Activated naive CD8-positive, alpha-beta T cell treated with anti-CD3 and anti-CD28 coated beads for 36 hours (primary cell): ENCODE measurements at regions not wholly inside any gene's neighbourhood (a gene's known extent, or its start where the extent isn't known, plus 50 kb on each side); places are given as distances from the start of the nearest gene placed in this dataset.

Experiments
- DNase-seq: peaks from one replicate; pipeline ENCODE4 v3.0.0; 2021
- H3K27ac Mint-ChIP-seq: one replicate; pipeline ENCODE4 v1.8.0; 2022; ENCODE audit warnings: mild to moderate bottlenecking, moderate library complexity, mixed read lengths
- H3K27me3 Mint-ChIP-seq: one replicate; pipeline ENCODE4 v1.8.0; 2022; ENCODE audit warnings: mild to moderate bottlenecking, mixed read lengths
- H3K36me3 Mint-ChIP-seq: one replicate; pipeline ENCODE4 v1.8.0; 2021; ENCODE audit warnings: mild to moderate bottlenecking, mixed read lengths
- H3K4me1 Mint-ChIP-seq: one replicate; pipeline ENCODE4 v1.8.0; 2021; ENCODE audit warnings: mixed read lengths
- H3K4me3 Mint-ChIP-seq: one replicate; pipeline ENCODE4 v1.8.0; 2022; ENCODE audit warnings: mild to moderate bottlenecking, moderate library complexity, mixed read lengths
- H3K9me3 Mint-ChIP-seq: one replicate; pipeline ENCODE4 v1.8.0; 2022; ENCODE audit warnings: mixed read lengths

DNA sequence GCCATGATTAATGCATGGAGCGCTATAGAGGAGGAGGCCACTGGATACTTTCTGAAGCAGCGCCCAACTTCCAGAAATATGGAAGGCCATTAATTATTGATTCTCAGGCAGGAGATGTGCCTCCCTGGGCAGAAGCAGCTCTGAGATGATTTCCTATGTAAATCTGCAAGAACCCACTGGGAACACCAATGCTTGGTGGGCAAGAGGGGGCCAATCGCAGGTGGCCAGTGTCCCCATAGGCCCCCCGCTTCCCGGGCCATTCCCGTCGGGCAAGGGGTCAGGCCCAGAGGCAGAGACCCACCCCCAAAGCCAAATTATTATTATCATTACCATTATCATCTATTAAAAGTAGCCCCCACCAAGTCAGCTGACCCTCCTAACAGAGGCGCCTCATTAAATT lies 288.0 kb upstream of the TLE3 start:
- Mint-ChIP-seq H3K27ac (no peak overlapping the region), H3K9me3 (no peaks in the 10 kb centered on the region)

DNA sequence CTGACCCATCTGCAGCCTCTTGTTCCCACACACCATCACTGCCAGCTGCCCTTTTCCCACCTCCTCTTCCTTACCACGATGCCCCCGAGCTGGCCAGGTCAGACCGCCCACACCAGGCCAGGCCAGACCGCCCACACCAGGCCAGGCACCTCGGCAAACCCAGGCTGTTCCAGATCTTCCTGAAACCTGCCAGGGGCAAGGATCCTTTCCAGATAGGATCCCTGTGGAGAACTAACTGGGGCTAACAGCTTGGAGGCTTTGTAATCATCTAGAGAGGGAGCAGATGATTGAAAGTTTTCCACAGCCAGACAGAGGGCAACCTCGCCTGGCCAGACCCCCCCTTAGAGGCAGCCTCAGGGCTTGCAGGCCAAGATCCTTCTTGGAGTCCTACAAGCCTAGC lies 287.3 kb upstream of the TLE3 start:
- H3K27me3 Mint-ChIP-seq = no peaks in the 10 kb centered on the region
- H3K36me3 Mint-ChIP-seq = no peaks in the 10 kb centered on the region
- no peak for DNase-seq
- no peak overlapping the region for H3K27ac Mint-ChIP-seq
- H3K4me3 Mint-ChIP-seq = no peak overlapping the region
- no peaks in the 10 kb centered on the region for H3K4me1 Mint-ChIP-seq
- H3K9me3 Mint-ChIP-seq = no peaks in the 10 kb centered on the region

More for the DNA sequence above, 288.0 kb upstream of the TLE3 start:
- Mint-ChIP-seq H3K27me3 (no peaks in the 10 kb centered on the region), H3K4me1 (no peaks in the 10 kb centered on the region), H3K4me3 (no peak overlapping the region), H3K36me3 (no peaks in the 10 kb centered on the region)
- no peak for DNase-seq

DNA sequence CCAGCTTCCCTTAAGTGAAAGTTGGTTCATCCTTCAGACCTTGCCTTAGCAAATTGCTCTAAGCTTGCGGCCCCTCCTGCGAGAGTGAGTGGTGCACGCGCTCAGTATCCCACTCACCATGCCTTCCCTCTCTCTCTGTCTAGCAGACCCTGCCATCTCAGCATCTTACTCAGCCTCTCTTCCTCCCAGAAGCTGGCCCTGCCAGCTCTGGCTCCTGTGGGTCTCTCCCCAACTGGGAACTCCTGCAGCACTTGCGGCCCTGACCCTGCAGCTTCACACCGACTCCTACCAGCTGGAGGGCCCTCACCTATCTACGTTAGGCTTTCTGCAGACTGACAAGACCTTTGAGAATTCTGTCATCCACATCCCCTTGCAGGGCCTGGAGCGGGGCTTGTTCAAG lies 286.1 kb upstream of the TLE3 start:
- no peak for DNase-seq
- H3K36me3 Mint-ChIP-seq = no peaks in the 10 kb centered on the region
- H3K4me1 Mint-ChIP-seq = no peaks in the 10 kb centered on the region
- H3K4me3 Mint-ChIP-seq = no peak overlapping the region
- H3K27me3 Mint-ChIP-seq = no peaks in the 10 kb centered on the region
- H3K27ac Mint-ChIP-seq = no peak overlapping the region
- H3K9me3 Mint-ChIP-seq = no peaks in the 10 kb centered on the region

DNA sequence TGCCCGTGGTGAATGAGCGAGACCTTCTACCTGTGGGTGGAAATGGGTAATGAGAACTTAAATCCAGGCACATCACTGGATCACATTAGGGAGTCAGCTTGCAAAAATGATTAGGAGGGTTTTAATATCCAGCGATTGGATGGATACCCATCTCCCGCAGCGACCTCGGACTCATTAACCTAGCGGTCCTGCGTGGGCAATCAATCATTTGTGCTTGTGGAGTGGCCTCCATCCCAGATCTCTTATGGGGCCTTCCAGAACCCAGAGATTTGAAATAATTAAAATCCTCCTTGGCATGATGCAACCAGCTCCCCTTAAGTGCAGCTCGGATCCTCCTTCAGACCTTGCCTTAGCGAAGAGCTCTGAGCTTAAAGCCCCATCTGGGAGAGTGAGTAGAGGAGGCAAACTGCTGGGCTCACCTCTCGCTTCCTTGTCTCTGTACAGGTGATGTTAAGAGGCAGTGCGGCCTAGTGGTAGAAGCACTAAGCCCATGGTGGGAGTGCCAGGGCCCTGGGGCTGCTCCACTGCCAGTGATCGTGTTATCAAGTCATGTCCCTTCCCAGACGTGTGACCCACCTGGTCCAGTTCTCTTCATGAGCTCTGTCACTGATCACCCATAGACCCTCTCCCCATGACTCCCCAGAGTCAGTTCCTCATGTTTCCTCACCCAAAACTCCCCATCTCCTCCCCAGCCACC lies 285.2 kb upstream of the TLE3 start:
- H3K27me3 Mint-ChIP-seq = no peaks in the 10 kb centered on the region
- no peak overlapping the region for H3K27ac Mint-ChIP-seq
- no peak for DNase-seq
- H3K36me3 Mint-ChIP-seq = no peaks in the 10 kb centered on the region
- no peak overlapping the region for H3K4me3 Mint-ChIP-seq
- H3K9me3 Mint-ChIP-seq = no peaks in the 10 kb centered on the region
- H3K4me1 Mint-ChIP-seq = no peaks in the 10 kb centered on the region

DNA sequence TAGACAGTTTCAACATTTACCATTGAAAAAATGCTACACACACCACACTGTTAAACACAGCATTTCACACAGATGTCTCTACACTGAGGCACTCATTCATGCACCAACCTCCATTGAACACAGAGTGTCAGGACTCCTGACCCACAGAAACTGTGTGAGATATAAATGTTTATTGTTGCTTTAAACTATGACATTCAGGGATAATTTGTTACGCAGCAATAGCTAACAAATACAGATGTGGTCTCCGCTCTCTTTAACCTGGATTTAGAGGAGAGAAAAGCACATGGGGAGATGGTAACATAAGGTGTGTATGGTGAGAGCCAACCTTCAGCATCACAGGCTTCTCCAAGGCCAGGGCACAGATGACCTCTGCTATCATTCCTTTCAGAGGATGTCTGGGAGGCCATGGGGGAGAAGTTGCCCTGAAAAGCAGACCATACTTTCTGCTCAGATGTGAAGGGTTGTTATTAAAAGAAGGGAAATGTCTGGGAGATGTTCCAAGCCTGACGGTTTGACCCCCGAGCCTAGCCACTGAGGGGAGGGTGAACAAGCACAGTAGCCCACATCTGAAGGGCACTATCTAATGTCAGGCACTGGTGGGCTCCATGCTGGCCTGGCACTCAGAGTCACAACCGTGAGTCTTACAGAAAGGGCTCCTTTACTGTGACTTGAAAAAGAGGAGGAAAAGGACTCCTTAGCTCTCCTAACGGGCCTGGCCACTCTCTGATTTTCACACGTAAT lies 284.5 kb upstream of the TLE3 start:
- H3K27me3 Mint-ChIP-seq = no peaks in the 10 kb centered on the region

DNA sequence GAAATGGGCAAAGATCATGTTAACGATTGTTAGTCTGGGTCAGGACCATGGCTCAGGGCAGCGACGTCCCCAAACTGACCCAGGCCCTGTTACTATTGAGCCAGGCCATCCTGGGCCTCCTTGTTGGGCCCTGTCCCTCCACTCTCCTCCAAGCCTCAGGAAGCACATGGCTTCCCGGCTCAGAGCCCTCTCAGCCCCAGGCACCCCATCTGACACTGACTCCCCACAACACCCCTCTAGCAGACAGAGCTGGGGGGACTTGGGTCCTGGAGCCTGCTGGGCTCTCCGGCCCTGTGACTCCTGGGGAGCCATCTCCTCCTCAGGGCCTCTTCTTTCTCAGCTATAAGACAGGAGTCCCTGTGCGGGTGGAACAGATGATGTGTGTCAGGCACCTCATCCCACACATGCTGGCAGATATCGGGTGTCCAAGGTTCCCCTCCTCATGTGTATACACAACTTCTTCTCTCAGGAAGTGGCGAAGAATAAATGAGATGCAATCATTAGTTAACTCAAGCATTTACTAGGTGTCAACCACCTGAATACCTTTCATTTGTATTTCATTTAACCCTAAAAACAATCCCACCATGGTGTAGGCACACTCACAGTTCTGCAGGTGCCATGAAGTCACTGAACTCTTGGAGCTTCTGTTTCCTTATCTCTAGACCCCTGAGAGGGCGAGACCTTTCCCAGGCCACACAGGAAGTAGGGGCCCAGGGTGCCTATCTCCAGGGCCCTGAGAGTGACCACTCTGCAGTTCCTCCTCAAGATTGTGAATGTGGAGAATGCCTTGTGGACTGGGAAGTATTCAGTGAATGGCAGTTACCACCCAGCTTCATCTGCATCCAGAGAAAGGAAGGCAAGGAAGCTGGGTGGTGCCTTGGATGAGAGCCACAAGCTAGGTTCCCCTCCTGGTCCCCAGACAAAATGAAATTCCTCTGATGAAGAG lies 282.5 kb upstream of the TLE3 start:
- Mint-ChIP-seq H3K36me3 (no peaks in the 10 kb centered on the region), H3K27ac (no peak overlapping the region), H3K27me3 (peaks cover 12% of the 10 kb centered on the region), H3K4me3 (no peak overlapping the region), H3K4me1 (no peaks in the 10 kb centered on the region), H3K9me3 (no peaks in the 10 kb centered on the region)
- DNase-seq = no peak

More for the DNA sequence above, 284.5 kb upstream of the TLE3 start:
- Mint-ChIP-seq H3K27ac (no peak overlapping the region), H3K4me1 (no peaks in the 10 kb centered on the region), H3K4me3 (no peak overlapping the region), H3K9me3 (no peaks in the 10 kb centered on the region), H3K36me3 (no peaks in the 10 kb centered on the region)
- no peak for DNase-seq

DNA sequence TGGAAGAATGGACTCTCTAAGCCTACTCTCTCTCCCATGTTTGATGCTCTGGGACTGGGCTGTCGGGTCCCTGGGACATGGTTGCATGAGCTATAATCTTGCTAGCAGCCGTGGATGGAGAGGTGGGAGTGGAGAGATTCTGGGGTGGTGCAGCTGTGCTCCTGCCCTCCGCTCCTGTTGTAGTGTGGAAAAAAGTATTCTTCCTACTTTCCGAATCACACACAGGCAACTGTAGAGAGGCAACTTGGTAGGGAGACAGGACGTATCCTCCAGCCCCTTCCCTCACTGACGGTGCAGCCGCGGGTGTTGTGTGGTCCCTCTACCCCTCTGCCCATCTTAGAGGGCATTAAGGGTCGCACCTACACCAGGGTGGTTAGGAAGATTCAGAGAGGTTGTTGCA lies 281.4 kb upstream of the TLE3 start:
- H3K27ac Mint-ChIP-seq = no peak overlapping the region
- DNase-seq = no peak
- no peaks in the 10 kb centered on the region for H3K4me1 Mint-ChIP-seq
- H3K4me3 Mint-ChIP-seq = no peak overlapping the region
- H3K9me3 Mint-ChIP-seq = no peaks in the 10 kb centered on the region
- no peaks in the 10 kb centered on the region for H3K36me3 Mint-ChIP-seq
- peaks cover 12% of the 10 kb centered on the region for H3K27me3 Mint-ChIP-seq

DNA sequence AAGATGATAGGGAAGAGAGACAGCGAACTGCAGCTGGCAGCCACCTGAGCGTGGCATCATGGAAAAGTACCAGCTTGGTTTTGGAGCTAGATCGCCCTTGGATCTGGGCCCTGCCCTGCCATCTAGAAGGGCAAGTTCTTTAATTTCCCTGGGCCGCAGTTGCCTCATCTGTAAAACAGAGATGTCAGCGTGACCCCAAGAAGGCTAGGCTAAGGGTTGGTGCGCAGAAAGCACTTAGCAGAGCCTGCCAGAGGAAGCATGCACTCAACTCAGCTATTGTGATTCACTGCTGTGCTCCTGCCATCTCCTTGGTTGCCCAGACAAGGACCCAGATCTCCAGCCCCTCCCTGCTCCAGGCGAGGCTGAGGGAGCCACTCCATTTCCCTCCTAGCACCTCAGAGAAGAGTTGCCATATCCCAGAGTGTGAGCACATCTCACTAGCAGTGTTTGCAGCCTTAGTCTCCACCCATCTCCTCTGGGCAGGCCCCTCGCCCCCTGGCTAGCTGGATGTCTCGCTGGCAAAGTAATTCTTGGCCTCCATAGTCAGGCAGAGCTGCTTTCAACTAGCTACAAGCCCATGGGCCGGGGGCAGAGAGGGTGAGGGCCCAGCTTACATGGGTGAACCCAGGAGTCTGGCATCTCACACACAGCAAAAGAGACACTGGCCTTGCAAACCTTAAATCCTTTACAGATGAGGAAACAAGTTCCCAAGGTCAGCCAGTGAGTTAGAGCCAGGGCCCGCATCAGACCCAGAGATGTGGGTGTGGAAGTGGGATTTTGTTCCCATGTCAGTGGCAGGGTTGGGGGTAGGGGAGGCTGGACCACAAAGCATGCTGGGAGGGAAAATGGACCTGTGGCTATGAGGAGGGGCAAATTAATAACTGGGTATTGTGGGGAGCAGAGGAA lies 280.7 kb upstream of the TLE3 start:
- H3K27ac Mint-ChIP-seq = no peak overlapping the region
- no peaks in the 10 kb centered on the region for H3K36me3 Mint-ChIP-seq
- H3K9me3 Mint-ChIP-seq = no peaks in the 10 kb centered on the region
- no peak for DNase-seq
- H3K4me1 Mint-ChIP-seq = no peaks in the 10 kb centered on the region
- H3K4me3 Mint-ChIP-seq = no peak overlapping the region
- H3K27me3 Mint-ChIP-seq = peaks cover 12% of the 10 kb centered on the region

DNA sequence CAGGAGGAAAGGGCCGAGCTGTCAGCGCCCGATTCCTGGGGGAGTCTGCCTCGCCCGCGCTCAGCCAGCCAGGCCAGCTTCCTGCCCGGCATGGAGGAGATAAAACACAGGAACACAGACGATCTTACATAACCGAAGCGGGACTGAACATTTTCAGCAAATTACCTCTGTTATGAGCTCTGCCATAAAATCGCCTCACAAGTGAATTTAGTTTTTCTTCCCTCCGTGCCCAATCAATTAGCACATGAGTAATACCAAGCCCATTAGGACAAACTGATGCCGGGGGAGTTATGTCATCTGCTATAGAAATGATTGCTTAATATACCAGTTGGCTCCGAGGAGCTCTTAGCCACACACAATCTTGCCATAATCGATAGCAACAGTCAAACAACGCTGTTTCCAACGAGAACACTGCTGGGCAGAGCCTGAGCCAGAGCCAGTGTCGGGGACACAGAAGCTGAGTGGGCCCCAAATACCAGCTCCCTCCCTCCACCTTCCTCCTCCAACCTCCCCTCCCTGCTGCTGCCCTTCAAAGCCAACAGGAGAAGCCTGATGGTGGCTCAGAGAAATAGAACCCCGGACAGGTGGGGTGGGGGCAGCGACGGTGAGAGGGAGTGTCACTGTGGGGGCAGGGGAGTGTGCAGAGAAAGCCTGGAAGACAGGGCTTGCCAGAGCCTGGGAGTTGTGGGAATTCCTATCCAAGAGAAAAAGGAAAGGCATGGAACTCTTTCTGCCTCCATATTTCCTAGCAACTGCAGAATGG lies 279.4 kb upstream of the TLE3 start:
- Mint-ChIP-seq H3K27ac (no peak overlapping the region), H3K4me3 (no peak overlapping the region), H3K36me3 (no peaks in the 10 kb centered on the region), H3K27me3 (peaks cover 12% of the 10 kb centered on the region), H3K9me3 (no peaks in the 10 kb centered on the region), H3K4me1 (no peaks in the 10 kb centered on the region)
- no peak for DNase-seq

DNA sequence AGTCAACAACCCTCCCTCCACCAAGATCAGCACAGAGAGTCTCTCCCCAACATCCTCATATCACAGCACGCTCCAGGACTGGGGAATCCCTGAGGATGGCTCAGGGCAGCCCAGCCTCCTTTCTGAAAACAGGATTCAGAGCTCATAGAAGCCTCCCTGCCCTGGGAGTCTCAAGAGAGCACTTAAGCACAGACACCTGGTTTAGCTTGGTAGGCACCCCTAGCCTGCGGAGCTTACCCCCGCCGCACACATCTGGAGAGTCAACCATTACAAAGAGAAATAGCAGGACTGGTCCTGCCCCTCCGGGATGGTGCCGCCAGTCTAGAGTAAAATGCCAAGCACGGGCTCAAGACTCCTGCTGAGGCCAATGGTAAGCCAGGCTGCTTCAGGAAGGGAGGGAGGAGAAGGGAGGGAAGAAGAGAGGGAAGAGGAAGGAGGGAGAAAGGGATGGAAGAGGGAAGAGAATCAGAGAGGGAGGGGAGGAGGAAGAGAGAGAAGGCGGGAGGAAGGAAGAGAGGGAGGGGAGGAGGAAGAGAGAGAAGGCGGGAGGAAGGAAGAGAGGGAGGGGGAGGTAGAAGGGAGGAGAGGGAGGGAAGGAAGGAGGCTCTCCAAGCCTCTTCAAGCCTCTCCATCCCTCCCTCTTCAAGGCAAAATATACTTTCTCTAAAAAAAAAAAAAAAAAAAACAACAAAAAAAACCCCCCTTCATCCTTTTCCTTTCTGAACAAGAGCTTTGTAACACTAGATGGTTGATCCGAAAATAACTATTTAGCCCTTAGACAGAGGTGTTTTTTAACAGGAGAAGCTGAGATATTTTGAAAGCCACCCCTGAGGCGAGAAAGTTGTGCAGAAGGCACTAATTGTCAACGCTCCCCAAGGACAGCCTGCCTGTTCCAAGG lies 278.6 kb upstream of the TLE3 start:
- no peaks in the 10 kb centered on the region for H3K36me3 Mint-ChIP-seq
- H3K27me3 Mint-ChIP-seq = peaks cover 12% of the 10 kb centered on the region

DNA sequence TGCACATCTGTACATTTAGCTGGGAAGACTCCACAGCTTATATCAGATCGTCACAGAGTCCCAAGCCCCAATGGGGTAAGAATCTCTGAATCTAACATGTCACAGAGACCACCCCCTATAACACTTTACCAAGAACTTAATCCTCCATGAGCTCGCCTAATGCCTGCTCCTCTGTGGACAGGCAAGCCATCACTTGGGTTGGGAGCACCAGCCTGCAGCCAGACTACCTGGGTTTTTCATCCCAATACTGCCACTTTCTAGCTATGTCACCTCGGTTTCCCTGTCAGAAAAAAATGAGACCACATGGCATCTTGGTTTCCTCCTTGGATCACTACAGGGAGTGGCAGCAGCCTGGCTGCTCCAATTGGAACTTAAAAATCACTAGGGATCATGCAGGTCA lies 277.9 kb upstream of the TLE3 start:
- H3K9me3 Mint-ChIP-seq = no peaks in the 10 kb centered on the region

More for the DNA sequence above, 278.6 kb upstream of the TLE3 start:
- no peak overlapping the region for H3K4me3 Mint-ChIP-seq
- DNase-seq = no peak
- no peaks in the 10 kb centered on the region for H3K9me3 Mint-ChIP-seq
- no peak overlapping the region for H3K27ac Mint-ChIP-seq
- H3K4me1 Mint-ChIP-seq = no peaks in the 10 kb centered on the region

DNA sequence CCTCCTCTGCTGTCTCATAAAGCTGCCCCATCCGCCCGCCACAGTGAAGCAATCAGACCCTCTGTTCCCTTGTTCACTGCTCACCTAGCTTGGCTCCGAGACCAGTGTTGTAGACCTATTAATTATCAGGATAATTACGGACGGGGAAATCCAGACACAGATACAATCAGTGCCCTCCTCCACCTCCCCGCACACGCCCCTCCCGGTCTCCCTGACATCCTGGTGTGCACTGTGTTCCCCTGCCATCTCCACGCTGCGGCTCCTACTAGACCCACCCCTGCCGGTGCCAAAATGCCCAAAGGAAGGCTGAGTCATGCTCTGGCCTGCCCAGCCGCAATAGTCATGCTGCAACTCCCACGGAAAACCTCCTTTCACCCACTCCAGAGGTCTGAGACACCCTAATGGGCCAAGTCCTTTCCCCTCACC lies 277.3 kb upstream of the TLE3 start:
- Mint-ChIP-seq H3K4me3 (no peak overlapping the region), H3K27ac (no peak overlapping the region), H3K9me3 (no peaks in the 10 kb centered on the region), H3K4me1 (no peaks in the 10 kb centered on the region), H3K36me3 (peaks cover 1% of the 10 kb centered on the region), H3K27me3 (peaks cover 22% of the 10 kb centered on the region)
- no peak for DNase-seq

More for the DNA sequence above, 277.9 kb upstream of the TLE3 start:
- no peak overlapping the region for H3K27ac Mint-ChIP-seq
- H3K36me3 Mint-ChIP-seq = peaks cover 1% of the 10 kb centered on the region
- DNase-seq = no peak
- H3K27me3 Mint-ChIP-seq = peaks cover 18% of the 10 kb centered on the region
- H3K4me3 Mint-ChIP-seq = no peak overlapping the region
- no peaks in the 10 kb centered on the region for H3K4me1 Mint-ChIP-seq

DNA sequence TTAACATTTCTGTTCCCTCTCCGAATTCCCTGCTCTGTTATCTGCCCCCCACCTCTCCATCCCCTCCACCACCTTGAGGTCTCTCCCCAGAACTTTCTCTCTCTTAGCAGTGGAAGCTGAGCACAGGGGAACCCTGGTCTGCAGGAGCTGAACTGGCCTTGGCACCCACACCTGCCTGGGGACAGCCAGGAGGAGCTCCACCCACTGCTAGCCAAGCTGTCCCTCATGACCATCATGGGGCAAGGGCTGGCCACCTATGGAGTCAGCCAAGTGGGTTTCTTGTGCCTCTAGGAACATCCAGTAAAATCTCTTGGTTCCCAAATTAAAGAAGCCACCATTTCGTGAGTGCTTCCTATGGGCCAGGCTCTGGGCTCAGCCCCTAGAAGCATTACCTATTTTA lies 276.4 kb upstream of the TLE3 start:
- Mint-ChIP-seq H3K4me1 (no peaks in the 10 kb centered on the region), H3K27ac (no peak overlapping the region), H3K4me3 (no peak overlapping the region), H3K27me3 (peaks cover 22% of the 10 kb centered on the region), H3K9me3 (no peaks in the 10 kb centered on the region), H3K36me3 (peaks cover 1% of the 10 kb centered on the region)
- DNase-seq = no peak
